ENCODE measurements at regions not wholly inside any gene's neighbourhood (a gene's known extent, or its start where the extent isn't known, plus 50 kb on each side); places are given as distances from the start of the nearest gene placed in this dataset.

DNA sequence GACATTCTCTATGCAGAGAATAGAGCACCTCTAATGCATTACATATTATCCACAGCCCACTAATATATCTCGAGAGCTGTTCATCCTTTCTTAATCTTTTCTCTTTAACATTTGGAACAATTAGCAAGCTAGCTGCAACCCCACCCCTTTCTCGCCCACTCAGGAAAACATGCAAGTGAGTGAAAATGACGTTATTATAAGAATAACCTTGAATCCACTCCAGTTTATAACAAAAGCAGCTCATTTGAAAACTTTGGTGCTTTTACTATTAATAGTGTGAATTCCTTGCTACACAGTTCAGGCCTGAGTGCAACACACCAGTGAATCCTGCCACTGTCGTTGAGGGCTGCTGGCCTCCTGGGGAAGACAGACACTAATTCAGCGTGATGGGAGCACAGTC lies 63.3 kb upstream of the BMAL1 start:
- TF ChIP-seq, protein P1, sequence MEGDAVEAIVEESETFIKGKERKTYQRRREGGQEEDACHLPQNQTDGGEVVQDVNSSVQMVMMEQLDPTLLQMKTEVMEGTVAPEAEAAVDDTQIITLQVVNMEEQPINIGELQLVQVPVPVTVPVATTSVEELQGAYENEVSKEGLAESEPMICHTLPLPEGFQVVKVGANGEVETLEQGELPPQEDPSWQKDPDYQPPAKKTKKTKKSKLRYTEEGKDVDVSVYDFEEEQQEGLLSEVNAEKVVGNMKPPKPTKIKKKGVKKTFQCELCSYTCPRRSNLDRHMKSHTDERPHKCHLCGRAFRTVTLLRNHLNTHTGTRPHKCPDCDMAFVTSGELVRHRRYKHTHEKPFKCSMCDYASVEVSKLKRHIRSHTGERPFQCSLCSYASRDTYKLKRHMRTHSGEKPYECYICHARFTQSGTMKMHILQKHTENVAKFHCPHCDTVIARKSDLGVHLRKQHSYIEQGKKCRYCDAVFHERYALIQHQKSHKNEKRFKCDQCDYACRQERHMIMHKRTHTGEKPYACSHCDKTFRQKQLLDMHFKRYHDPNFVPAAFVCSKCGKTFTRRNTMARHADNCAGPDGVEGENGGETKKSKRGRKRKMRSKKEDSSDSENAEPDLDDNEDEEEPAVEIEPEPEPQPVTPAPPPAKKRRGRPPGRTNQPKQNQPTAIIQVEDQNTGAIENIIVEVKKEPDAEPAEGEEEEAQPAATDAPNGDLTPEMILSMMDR (IDR thresholded peaks at IDR 0.05; ENCODE audit: low read length): no peak
- TF ChIP-seq EZH2 (IDR thresholded peaks at IDR 0.05; ENCODE audit: borderline replicate concordance, low read length): no peak

Measured in OCI-LY1 (cell line).